ENCODE measurements at regions not wholly inside any gene's neighbourhood (a gene's known extent, or its start where the extent isn't known, plus 50 kb on each side); places are given as distances from the start of the nearest gene placed in this dataset.
"Not testable (repeated sequence)": the region's sequence is repeated elsewhere in the genome, so short reads cannot be mapped to it uniquely, and the experiment has no call there.

GRCh38 chr6:166848979-166849748, 107.2 kb downstream of the RNASET2 start:
- WGBS, 2 donors = 90 to 91% methylated on average over 20 of the region's 20 CpGs
- Histone ChIP-seq H3K9me3 (ENCODE audit: control insufficient read depth in 2 of 2, insufficient read depth in 1 of 2, low read depth in 1 of 2, low read length in 1 of 2) (no peaks in the 10 kb centered on the region), H3K36me3 (ENCODE audit: control insufficient read depth in 2 of 2, insufficient read depth in 2 of 2, low read length in 1 of 2) (no peaks in the 10 kb centered on the region), H3K4me1 (ENCODE audit: control insufficient read depth in 2 of 2, insufficient read depth in 2 of 2, low read length in 1 of 2) (no peaks in the 10 kb centered on the region), H3K4me3 (ENCODE audit: low read depth in 1 of 2, low read length in 2 of 2) (no peak overlapping the region), H3K27ac (ENCODE audit: low read depth in 2 of 2, low read length in 1 of 2) (no peak overlapping the region), H3K27me3 (ENCODE audit: control insufficient read depth in 1 of 2, insufficient read depth in 2 of 2, low read length in 2 of 2) (no peaks in the 10 kb centered on the region)

- not testable (repeated sequence) for H3K4me3 ChIP-seq (ENCODE audit: low read depth in 1 of 2, low read length in 2 of 2); H3K27me3 ChIP-seq (ENCODE audit: control insufficient read depth in 1 of 2, insufficient read depth in 2 of 2, low read length in 2 of 2); H3K27ac ChIP-seq (ENCODE audit: low read depth in 2 of 2, low read length in 1 of 2); H3K36me3 ChIP-seq (ENCODE audit: control insufficient read depth in 2 of 2, insufficient read depth in 2 of 2, low read length in 1 of 2); H3K4me1 ChIP-seq (ENCODE audit: control insufficient read depth in 2 of 2, insufficient read depth in 2 of 2, low read length in 1 of 2); H3K9me3 ChIP-seq (ENCODE audit: control insufficient read depth in 2 of 2, insufficient read depth in 1 of 2, low read depth in 1 of 2, low read length in 1 of 2)
- 38 to 40% methylated on average over 3 of the region's 3 CpGs for WGBS, 2 donors
These were observed 109.8 kb downstream of the RNASET2 start for GRCh38 chr6:166846446-166847142.

- H3K36me3 ChIP-seq (ENCODE audit: control insufficient read depth in 2 of 2, insufficient read depth in 2 of 2, low read length in 1 of 2) = no peaks in the 10 kb centered on the region
These were observed 113.7 kb downstream of the RNASET2 start for GRCh38 chr6:166842607-166843006.

GRCh38 chr6:166841216-166841615, 115.1 kb downstream of the RNASET2 start:
- no peaks in the 10 kb centered on the region for H3K4me1 ChIP-seq (ENCODE audit: control insufficient read depth in 2 of 2, insufficient read depth in 2 of 2, low read length in 1 of 2)
- peaks cover 0 to 2% of the 10 kb centered on the region in 2 donors for H3K9me3 ChIP-seq (ENCODE audit: control insufficient read depth in 2 of 2, insufficient read depth in 1 of 2, low read depth in 1 of 2, low read length in 1 of 2)
- H3K36me3 ChIP-seq (ENCODE audit: control insufficient read depth in 2 of 2, insufficient read depth in 2 of 2, low read length in 1 of 2) = no peaks in the 10 kb centered on the region
- no peak overlapping the region for H3K27ac ChIP-seq (ENCODE audit: low read depth in 2 of 2, low read length in 1 of 2)
- no peaks in the 10 kb centered on the region for H3K27me3 ChIP-seq (ENCODE audit: control insufficient read depth in 1 of 2, insufficient read depth in 2 of 2, low read length in 2 of 2)
- no peak overlapping the region for H3K4me3 ChIP-seq (ENCODE audit: low read depth in 1 of 2, low read length in 2 of 2)
- WGBS, 2 donors = 91 to 92% methylated on average over 7 of the region's 7 CpGs

More at GRCh38 chr6:166842607-166843006, 113.7 kb downstream of the RNASET2 start:
- Histone ChIP-seq H3K4me1 (ENCODE audit: control insufficient read depth in 2 of 2, insufficient read depth in 2 of 2, low read length in 1 of 2) (no peaks in the 10 kb centered on the region), H3K27me3 (ENCODE audit: control insufficient read depth in 1 of 2, insufficient read depth in 2 of 2, low read length in 2 of 2) (no peaks in the 10 kb centered on the region), H3K4me3 (ENCODE audit: low read depth in 1 of 2, low read length in 2 of 2) (no peak overlapping the region), H3K27ac (ENCODE audit: low read depth in 2 of 2, low read length in 1 of 2) (no peak overlapping the region), H3K9me3 (ENCODE audit: control insufficient read depth in 2 of 2, insufficient read depth in 1 of 2, low read depth in 1 of 2, low read length in 1 of 2) (peaks cover 0 to 2% of the 10 kb centered on the region in 2 donors)
- 89 to 94% methylated on average over 10 of the region's 10 CpGs for WGBS, 2 donors

GRCh38 chr6:166839569-166839968, 116.8 kb downstream of the RNASET2 start:
- no peak overlapping the region for H3K4me3 ChIP-seq (ENCODE audit: low read depth in 1 of 2, low read length in 2 of 2)
- no peaks in the 10 kb centered on the region for H3K27me3 ChIP-seq (ENCODE audit: control insufficient read depth in 1 of 2, insufficient read depth in 2 of 2, low read length in 2 of 2)
- 57 to 61% methylated on average over 2 to 3 of the region's 3 CpGs for WGBS, 2 donors
- H3K27ac ChIP-seq (ENCODE audit: low read depth in 2 of 2, low read length in 1 of 2) = no peak overlapping the region
- no peaks in the 10 kb centered on the region for H3K4me1 ChIP-seq (ENCODE audit: control insufficient read depth in 2 of 2, insufficient read depth in 2 of 2, low read length in 1 of 2)
- H3K36me3 ChIP-seq (ENCODE audit: control insufficient read depth in 2 of 2, insufficient read depth in 2 of 2, low read length in 1 of 2) = no peaks in the 10 kb centered on the region
- H3K9me3 ChIP-seq (ENCODE audit: control insufficient read depth in 2 of 2, insufficient read depth in 1 of 2, low read depth in 1 of 2, low read length in 1 of 2) = peaks cover 0 to 2% of the 10 kb centered on the region in 2 donors

- peaks cover 0 to 2% of the 10 kb centered on the region in 2 donors for H3K9me3 ChIP-seq (ENCODE audit: control insufficient read depth in 2 of 2, insufficient read depth in 1 of 2, low read depth in 1 of 2, low read length in 1 of 2)
- 77 to 88% methylated on average over 10 of the region's 10 CpGs for WGBS, 2 donors
- no peaks in the 10 kb centered on the region for H3K27me3 ChIP-seq (ENCODE audit: control insufficient read depth in 1 of 2, insufficient read depth in 2 of 2, low read length in 2 of 2)
- no peaks in the 10 kb centered on the region for H3K36me3 ChIP-seq (ENCODE audit: control insufficient read depth in 2 of 2, insufficient read depth in 2 of 2, low read length in 1 of 2)
- H3K4me1 ChIP-seq (ENCODE audit: control insufficient read depth in 2 of 2, insufficient read depth in 2 of 2, low read length in 1 of 2) = no peaks in the 10 kb centered on the region
- no peak overlapping the region for H3K4me3 ChIP-seq (ENCODE audit: low read depth in 1 of 2, low read length in 2 of 2)
- H3K27ac ChIP-seq (ENCODE audit: low read depth in 2 of 2, low read length in 1 of 2) = no peak overlapping the region
These were observed 117.4 kb downstream of the RNASET2 start for GRCh38 chr6:166838987-166839386.

GRCh38 chr6:166836785-166837718, 119.3 kb downstream of the RNASET2 start:
- Histone ChIP-seq H3K9me3 (ENCODE audit: control insufficient read depth in 2 of 2, insufficient read depth in 1 of 2, low read depth in 1 of 2, low read length in 1 of 2) (no peaks in the 10 kb centered on the region), H3K4me1 (ENCODE audit: control insufficient read depth in 2 of 2, insufficient read depth in 2 of 2, low read length in 1 of 2) (no peaks in the 10 kb centered on the region), H3K27me3 (ENCODE audit: control insufficient read depth in 1 of 2, insufficient read depth in 2 of 2, low read length in 2 of 2) (no peaks in the 10 kb centered on the region), H3K36me3 (ENCODE audit: control insufficient read depth in 2 of 2, insufficient read depth in 2 of 2, low read length in 1 of 2) (no peaks in the 10 kb centered on the region), H3K4me3 (ENCODE audit: low read depth in 1 of 2, low read length in 2 of 2) (no peak overlapping the region), H3K27ac (ENCODE audit: low read depth in 2 of 2, low read length in 1 of 2) (no peak overlapping the region)
- WGBS, 2 donors = 87 to 90% methylated on average over 33 of the region's 33 CpGs

GRCh38 chr6:166834049-166834448, 122.3 kb downstream of the RNASET2 start:
- 79 to 80% methylated on average over 4 of the region's 4 CpGs for WGBS, 2 donors

GRCh38 chr6:166830891-166831363, 125.4 kb downstream of the RNASET2 start:
- H3K9me3 ChIP-seq (ENCODE audit: control insufficient read depth in 2 of 2, insufficient read depth in 1 of 2, low read depth in 1 of 2, low read length in 1 of 2) = no peaks in the 10 kb centered on the region
- no peaks in the 10 kb centered on the region for H3K4me1 ChIP-seq (ENCODE audit: control insufficient read depth in 2 of 2, insufficient read depth in 2 of 2, low read length in 1 of 2)
- 88 to 90% methylated on average over 10 of the region's 10 CpGs for WGBS, 2 donors
- H3K27me3 ChIP-seq (ENCODE audit: control insufficient read depth in 1 of 2, insufficient read depth in 2 of 2, low read length in 2 of 2) = no peaks in the 10 kb centered on the region
- no peak overlapping the region for H3K4me3 ChIP-seq (ENCODE audit: low read depth in 1 of 2, low read length in 2 of 2)
- H3K36me3 ChIP-seq (ENCODE audit: control insufficient read depth in 2 of 2, insufficient read depth in 2 of 2, low read length in 1 of 2) = no peaks in the 10 kb centered on the region
- H3K27ac ChIP-seq (ENCODE audit: low read depth in 2 of 2, low read length in 1 of 2) = no peak overlapping the region

More at GRCh38 chr6:166834049-166834448, 122.3 kb downstream of the RNASET2 start:
- no peaks in the 10 kb centered on the region for H3K36me3 ChIP-seq (ENCODE audit: control insufficient read depth in 2 of 2, insufficient read depth in 2 of 2, low read length in 1 of 2)
- no peak overlapping the region for H3K27ac ChIP-seq (ENCODE audit: low read depth in 2 of 2, low read length in 1 of 2)
- no peaks in the 10 kb centered on the region for H3K9me3 ChIP-seq (ENCODE audit: control insufficient read depth in 2 of 2, insufficient read depth in 1 of 2, low read depth in 1 of 2, low read length in 1 of 2)
- H3K4me3 ChIP-seq (ENCODE audit: low read depth in 1 of 2, low read length in 2 of 2) = no peak overlapping the region
- H3K4me1 ChIP-seq (ENCODE audit: control insufficient read depth in 2 of 2, insufficient read depth in 2 of 2, low read length in 1 of 2) = no peaks in the 10 kb centered on the region
- no peaks in the 10 kb centered on the region for H3K27me3 ChIP-seq (ENCODE audit: control insufficient read depth in 1 of 2, insufficient read depth in 2 of 2, low read length in 2 of 2)

Data from esophagus (tissue), 2 donors.